ENCODE measurements at regions not wholly inside any gene's neighbourhood (a gene's known extent, or its start where the extent isn't known, plus 50 kb on each side); places are given as distances from the start of the nearest gene placed in this dataset.

DNA sequence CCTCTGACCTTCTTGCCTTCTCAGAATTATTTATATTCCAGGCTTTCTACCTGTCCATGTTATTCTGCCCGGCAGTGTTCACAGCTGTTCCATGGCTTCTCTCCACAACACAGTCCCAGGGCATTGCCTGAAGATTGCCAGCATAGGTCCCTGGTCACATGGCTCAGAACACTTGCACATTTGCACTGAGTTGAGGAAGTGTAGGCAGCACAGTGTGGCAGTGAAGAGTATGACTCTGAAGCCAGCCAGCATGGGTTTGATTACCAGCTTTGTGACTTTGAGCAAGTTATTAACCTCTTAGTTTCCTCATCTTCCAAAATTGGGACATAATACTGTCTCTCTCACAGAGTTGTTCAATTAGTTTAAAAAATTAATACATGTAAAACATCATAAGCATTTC, 73.2 kb upstream of the NEUROD6 start:
- Mint-ChIP-seq H3K4me3 (no peak overlapping the region), H3K9me3 (no peaks in the 10 kb centered on the region), H3K27ac (no peak overlapping the region), H3K36me3 (no peaks in the 10 kb centered on the region), H3K27me3 (ENCODE audit: low read depth) (peaks cover 2% of the 10 kb centered on the region), H3K4me1 (peaks cover 7% of the 10 kb centered on the region)
- DNase-seq (ENCODE audit: low spot score in 2 of 2, unreplicated experiment in 2 of 2) = no peak
- TF ChIP-seq, protein P1, sequence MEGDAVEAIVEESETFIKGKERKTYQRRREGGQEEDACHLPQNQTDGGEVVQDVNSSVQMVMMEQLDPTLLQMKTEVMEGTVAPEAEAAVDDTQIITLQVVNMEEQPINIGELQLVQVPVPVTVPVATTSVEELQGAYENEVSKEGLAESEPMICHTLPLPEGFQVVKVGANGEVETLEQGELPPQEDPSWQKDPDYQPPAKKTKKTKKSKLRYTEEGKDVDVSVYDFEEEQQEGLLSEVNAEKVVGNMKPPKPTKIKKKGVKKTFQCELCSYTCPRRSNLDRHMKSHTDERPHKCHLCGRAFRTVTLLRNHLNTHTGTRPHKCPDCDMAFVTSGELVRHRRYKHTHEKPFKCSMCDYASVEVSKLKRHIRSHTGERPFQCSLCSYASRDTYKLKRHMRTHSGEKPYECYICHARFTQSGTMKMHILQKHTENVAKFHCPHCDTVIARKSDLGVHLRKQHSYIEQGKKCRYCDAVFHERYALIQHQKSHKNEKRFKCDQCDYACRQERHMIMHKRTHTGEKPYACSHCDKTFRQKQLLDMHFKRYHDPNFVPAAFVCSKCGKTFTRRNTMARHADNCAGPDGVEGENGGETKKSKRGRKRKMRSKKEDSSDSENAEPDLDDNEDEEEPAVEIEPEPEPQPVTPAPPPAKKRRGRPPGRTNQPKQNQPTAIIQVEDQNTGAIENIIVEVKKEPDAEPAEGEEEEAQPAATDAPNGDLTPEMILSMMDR (IDR thresholded peaks at IDR 0.05; ENCODE audit: unreplicated experiment) = no peak

DNA sequence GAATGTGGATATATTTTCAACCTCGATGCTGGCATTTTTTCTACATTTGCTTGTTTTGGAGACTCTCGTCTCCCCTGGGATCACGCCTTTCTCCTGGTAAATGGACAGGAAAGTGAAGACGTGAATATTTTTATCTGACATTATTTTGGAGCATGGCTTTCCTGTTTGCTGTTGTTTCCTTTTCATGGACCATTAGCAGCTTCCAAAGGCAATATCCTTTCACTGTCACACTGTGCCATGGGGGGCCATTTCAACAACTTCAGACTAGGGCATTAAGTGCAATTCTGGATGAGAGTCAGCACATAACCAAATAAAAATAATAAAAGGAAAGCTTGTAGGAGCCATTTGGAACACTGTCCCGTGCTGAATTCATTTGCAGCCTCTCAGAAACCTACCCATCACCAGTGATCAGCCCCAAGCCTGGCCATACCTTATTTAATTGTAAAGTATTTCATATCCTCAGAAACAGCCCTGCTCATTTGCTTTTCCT, 75.9 kb upstream of the NEUROD6 start:
- Mint-ChIP-seq H3K4me3 (no peak overlapping the region), H3K27me3 (ENCODE audit: low read depth) (peaks cover 2% of the 10 kb centered on the region), H3K36me3 (no peaks in the 10 kb centered on the region), H3K4me1 (peaks cover 20% of the 10 kb centered on the region), H3K27ac (no peak overlapping the region), H3K9me3 (no peaks in the 10 kb centered on the region)
- DNase-seq (ENCODE audit: low spot score in 2 of 2, unreplicated experiment in 2 of 2) = no peak
- TF ChIP-seq, protein P1 (IDR thresholded peaks at IDR 0.05; ENCODE audit: unreplicated experiment) = no peak

DNA sequence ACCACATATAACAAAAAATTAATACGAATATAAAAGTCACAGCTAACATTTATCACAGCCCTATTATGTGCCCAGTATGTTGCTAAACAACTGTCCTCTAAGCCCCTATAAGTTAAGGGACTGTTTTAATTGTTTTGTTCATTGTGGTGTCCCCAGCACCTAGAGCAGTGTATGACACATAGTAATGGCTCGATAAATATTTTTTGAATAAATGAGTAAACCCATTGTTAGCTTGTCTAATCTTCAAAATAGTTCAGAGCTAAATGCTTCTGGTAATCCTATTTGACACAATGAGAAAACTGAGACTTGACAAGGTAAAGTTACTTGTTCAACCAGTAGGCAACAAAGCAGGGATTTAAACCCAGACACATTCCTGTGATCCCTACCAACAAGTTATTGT, 78.4 kb upstream of the NEUROD6 start:
- TF ChIP-seq, protein P1 (IDR thresholded peaks at IDR 0.05; ENCODE audit: unreplicated experiment) = no peak

DNA sequence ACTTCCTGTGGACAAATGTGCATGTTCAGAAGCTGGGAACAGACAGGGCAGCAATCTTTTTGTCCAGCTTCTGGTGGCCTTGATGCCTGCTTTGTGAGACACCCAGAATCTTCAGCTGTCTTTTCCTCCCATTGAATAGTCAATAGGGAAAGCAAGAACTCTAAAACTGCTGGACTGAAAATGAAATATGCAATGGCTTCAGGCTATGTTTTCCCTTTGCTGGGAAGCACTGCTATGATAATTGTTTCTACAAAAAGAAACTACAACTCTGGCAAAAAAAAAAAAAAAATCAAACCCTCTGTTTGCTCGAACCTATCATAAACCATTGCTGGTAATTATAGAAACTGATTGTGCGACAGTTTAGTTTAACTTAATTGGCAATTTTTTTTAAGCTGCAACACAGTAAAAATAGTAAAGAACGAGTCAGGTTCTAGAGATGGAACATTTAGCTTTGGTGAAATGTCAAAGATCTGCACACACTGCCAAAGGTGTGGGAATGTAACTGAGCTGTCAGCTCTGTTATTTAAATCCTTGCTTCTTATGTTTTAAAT, 79.1 kb upstream of the NEUROD6 start:
- Mint-ChIP-seq H3K27ac (no peak overlapping the region), H3K36me3 (no peaks in the 10 kb centered on the region), H3K9me3 (no peaks in the 10 kb centered on the region), H3K27me3 (ENCODE audit: low read depth) (peaks cover 5% of the 10 kb centered on the region), H3K4me3 (no peak overlapping the region), H3K4me1 (peaks cover 20% of the 10 kb centered on the region)
- no peak for DNase-seq (ENCODE audit: low spot score in 2 of 2, unreplicated experiment in 2 of 2)
- TF ChIP-seq, protein P1 (IDR thresholded peaks at IDR 0.05; ENCODE audit: unreplicated experiment) = no peak

More for the DNA sequence above, 78.4 kb upstream of the NEUROD6 start:
- Mint-ChIP-seq H3K27ac (no peak overlapping the region), H3K4me3 (no peak overlapping the region), H3K36me3 (no peaks in the 10 kb centered on the region), H3K27me3 (ENCODE audit: low read depth) (peaks cover 5% of the 10 kb centered on the region), H3K4me1 (peaks cover 20% of the 10 kb centered on the region), H3K9me3 (no peaks in the 10 kb centered on the region)
- no peak for DNase-seq (ENCODE audit: low spot score in 2 of 2, unreplicated experiment in 2 of 2)

DNA sequence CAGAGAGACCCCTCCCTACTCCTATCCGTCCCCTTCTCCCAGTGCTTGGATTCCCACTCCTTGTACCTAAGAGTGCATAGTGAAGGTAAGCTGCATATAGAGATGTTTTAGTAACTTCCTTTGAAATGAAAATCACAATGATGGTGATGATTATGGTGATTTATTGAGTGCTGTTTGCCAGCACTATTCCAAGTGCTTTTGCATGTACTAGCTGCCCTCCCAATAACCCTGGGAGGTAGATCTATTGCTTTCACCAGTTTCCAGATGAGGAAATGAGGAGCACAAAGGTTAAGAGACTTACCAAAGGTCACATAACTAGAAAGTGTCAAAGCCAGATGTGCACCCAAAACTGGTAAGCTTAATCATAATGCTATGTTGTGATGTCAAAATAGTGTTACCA, 80.4 kb upstream of the NEUROD6 start:
- peaks cover 20% of the 10 kb centered on the region for H3K4me1 Mint-ChIP-seq

More for the DNA sequence above, 80.4 kb upstream of the NEUROD6 start:
- DNase-seq (ENCODE audit: low spot score in 2 of 2, unreplicated experiment in 2 of 2) = no peak
- Mint-ChIP-seq H3K27me3 (ENCODE audit: low read depth) (peaks cover 5% of the 10 kb centered on the region), H3K9me3 (no peaks in the 10 kb centered on the region), H3K36me3 (no peaks in the 10 kb centered on the region), H3K4me3 (no peak overlapping the region), H3K27ac (no peak overlapping the region)
- TF ChIP-seq, protein P1 (IDR thresholded peaks at IDR 0.05; ENCODE audit: unreplicated experiment) = no peak
